ENCODE measurements at regions not wholly inside any gene's neighbourhood (a gene's known extent, or its start where the extent isn't known, plus 50 kb on each side); places are given as distances from the start of the nearest gene placed in this dataset.

- TF ChIP-seq CTCF (IDR thresholded peaks at IDR 0.05; ENCODE audit: low read length) (no peak), EZH2 (IDR thresholded peaks at IDR 0.05; ENCODE audit: borderline replicate concordance, low read length) (no peak)
These were observed 493.4 kb upstream of the TMEM132C start for GRCh38 chr12:127773520-127773919.
